Activated CD8-positive, alpha-beta memory T cell treated with anti-CD3 and anti-CD28 coated beads, Interleukin-2, amount 10 ng/mL, durations not matched to agents 7 days and 5 days (primary cell): ENCODE measurements at regions not wholly inside any gene's neighbourhood (a gene's known extent, or its start where the extent isn't known, plus 50 kb on each side); places are given as distances from the start of the nearest gene placed in this dataset.

Experiments
- ATAC-seq: fragments of 150-1000 bp; cut with Tn5 transposase; one replicate; pipeline ENCODE4 v1.10.0; 2021; ENCODE audit warnings: moderate library complexity
- CTCF ChIA-PET: fragments of 350-600 bp; sonication (Branson Sonifier 250); formaldehyde crosslinking; loops from one replicate; lab custom pipeline; 2021; ENCODE audit warnings: antibody characterized with exemption; lab: Charles Lee
- DNase-seq: peaks from one replicate; pipeline ENCODE4 v3.0.0-alpha.2; 2020
- H3K27ac Mint-ChIP-seq: one replicate; pipeline ENCODE4 v1.8.0; 2021; ENCODE audit warnings: mild to moderate bottlenecking, mixed read lengths
- H3K27me3 Mint-ChIP-seq: one replicate; pipeline ENCODE4 v1.8.0; 2021; ENCODE audit warnings: mixed read lengths
- H3K36me3 Mint-ChIP-seq: one replicate; pipeline ENCODE4 v1.8.0; 2021; ENCODE audit warnings: mild to moderate bottlenecking, mixed read lengths
- H3K4me1 Mint-ChIP-seq: one replicate; pipeline ENCODE4 v1.8.0; 2021; ENCODE audit warnings: mixed read lengths
- H3K4me3 Mint-ChIP-seq: one replicate; pipeline ENCODE4 v1.8.0; 2021; ENCODE audit warnings: mild to moderate bottlenecking, moderate library complexity, mixed read lengths
- H3K9me3 Mint-ChIP-seq: one replicate; pipeline ENCODE4 v1.8.0; 2022; ENCODE audit warnings: low read depth, mixed read lengths

- Mint-ChIP-seq H3K36me3 (no peaks in the 10 kb centered on the region), H3K4me3 (no peak overlapping the region), H3K9me3 (no peaks in the 10 kb centered on the region), H3K27me3 (peaks cover 3% of the 10 kb centered on the region), H3K4me1 (no peaks in the 10 kb centered on the region), H3K27ac (no peak overlapping the region)
- ATAC-seq (no peak), DNase-seq (no peak)
- CTCF ChIA-PET = no interaction called here
Observed at GRCh38 chr1:199194862-199195261, 556.0 kb downstream of the PTPRC start.

GRCh38 chr1:199197695-199198094 lies 558.9 kb downstream of the PTPRC start:
- no peaks in the 10 kb centered on the region for H3K27me3 Mint-ChIP-seq
- H3K36me3 Mint-ChIP-seq = no peaks in the 10 kb centered on the region
- no peak for ATAC-seq
- H3K4me1 Mint-ChIP-seq = peaks cover 2% of the 10 kb centered on the region
- H3K27ac Mint-ChIP-seq = no peak overlapping the region
- CTCF ChIA-PET = no interaction called here
- no peak overlapping the region for H3K4me3 Mint-ChIP-seq
- DNase-seq = no peak
- H3K9me3 Mint-ChIP-seq = no peaks in the 10 kb centered on the region

GRCh38 chr1:199202331-199202730 lies 563.5 kb downstream of the PTPRC start:
- Mint-ChIP-seq H3K27me3 (no peaks in the 10 kb centered on the region), H3K36me3 (no peaks in the 10 kb centered on the region), H3K4me3 (no peak overlapping the region), H3K27ac (no peak overlapping the region), H3K9me3 (no peaks in the 10 kb centered on the region), H3K4me1 (peaks cover 2% of the 10 kb centered on the region)
- CTCF ChIA-PET = no interaction called here
- ATAC-seq (no peak), DNase-seq (no peak)

GRCh38 chr1:199204231-199204630 lies 565.4 kb downstream of the PTPRC start:
- H3K27ac Mint-ChIP-seq = no peak overlapping the region
- H3K36me3 Mint-ChIP-seq = no peaks in the 10 kb centered on the region
- no peaks in the 10 kb centered on the region for H3K9me3 Mint-ChIP-seq
- DNase-seq (no peak), ATAC-seq (no peak)
- H3K4me1 Mint-ChIP-seq = peaks cover 2% of the 10 kb centered on the region
- H3K27me3 Mint-ChIP-seq = peaks cover 4% of the 10 kb centered on the region
- H3K4me3 Mint-ChIP-seq = no peak overlapping the region
- CTCF ChIA-PET = no interaction called here

GRCh38 chr1:199205740-199206441 lies 567.1 kb downstream of the PTPRC start:
- Mint-ChIP-seq H3K27me3 (peaks cover 4% of the 10 kb centered on the region), H3K4me1 (peaks cover 2% of the 10 kb centered on the region), H3K36me3 (no peaks in the 10 kb centered on the region), H3K27ac (no peak overlapping the region), H3K9me3 (no peaks in the 10 kb centered on the region), H3K4me3 (no peak overlapping the region)
- DNase-seq = no peak
- ATAC-seq = no peak
- CTCF ChIA-PET = no interaction called here

GRCh38 chr1:199208847-199209246 lies 570.0 kb downstream of the PTPRC start:
- H3K27me3 Mint-ChIP-seq = peaks cover 4% of the 10 kb centered on the region
- no peak overlapping the region for H3K27ac Mint-ChIP-seq
- DNase-seq (no peak), ATAC-seq (no peak)
- CTCF ChIA-PET = no interaction called here
- H3K4me3 Mint-ChIP-seq = no peak overlapping the region
- H3K4me1 Mint-ChIP-seq = no peaks in the 10 kb centered on the region
- H3K36me3 Mint-ChIP-seq = no peaks in the 10 kb centered on the region
- no peaks in the 10 kb centered on the region for H3K9me3 Mint-ChIP-seq

- ATAC-seq (no peak), DNase-seq (no peak)
- Mint-ChIP-seq H3K27ac (no peak overlapping the region), H3K4me3 (no peak overlapping the region), H3K27me3 (peaks cover 2% of the 10 kb centered on the region), H3K9me3 (peaks cover 7% of the 10 kb centered on the region), H3K36me3 (peaks cover under 1% of the 10 kb centered on the region), H3K4me1 (no peaks in the 10 kb centered on the region)
- CTCF ChIA-PET = interaction anchor here (1.0 kb wide), 1 partner anchor 55 kb away, joined by 3 read pairs; no protein-coding TSS in a partner anchor
Observed at GRCh38 chr1:199218065-199218464, 579.2 kb downstream of the PTPRC start.

- H3K4me1 Mint-ChIP-seq = no peaks in the 10 kb centered on the region
- peaks cover 2% of the 10 kb centered on the region for H3K36me3 Mint-ChIP-seq
- no peak for ATAC-seq
- no peak overlapping the region for H3K4me3 Mint-ChIP-seq
- H3K27ac Mint-ChIP-seq = no peak overlapping the region
- peaks cover 7% of the 10 kb centered on the region for H3K9me3 Mint-ChIP-seq
- DNase-seq = no peak
- CTCF ChIA-PET = no interaction called here
- peaks cover 2% of the 10 kb centered on the region for H3K27me3 Mint-ChIP-seq
Observed at GRCh38 chr1:199218533-199218932, 579.7 kb downstream of the PTPRC start.

GRCh38 chr1:199220031-199220430 lies 581.2 kb downstream of the PTPRC start:
- CTCF ChIA-PET = no interaction called here
- H3K9me3 Mint-ChIP-seq = peaks cover 9% of the 10 kb centered on the region
- peaks cover 4% of the 10 kb centered on the region for H3K36me3 Mint-ChIP-seq
- no peak overlapping the region for H3K27ac Mint-ChIP-seq
- peaks cover 4% of the 10 kb centered on the region for H3K4me1 Mint-ChIP-seq
- ATAC-seq = no peak
- no peak for DNase-seq
- no peak overlapping the region for H3K4me3 Mint-ChIP-seq
- H3K27me3 Mint-ChIP-seq = peaks cover under 1% of the 10 kb centered on the region

GRCh38 chr1:199221371-199222150 lies 582.7 kb downstream of the PTPRC start:
- DNase-seq = no peak
- Mint-ChIP-seq H3K4me1 (peaks cover 14% of the 10 kb centered on the region), H3K27ac (no peak overlapping the region), H3K9me3 (peaks cover 2% of the 10 kb centered on the region), H3K27me3 (no peaks in the 10 kb centered on the region), H3K4me3 (no peak overlapping the region), H3K36me3 (peaks cover 6% of the 10 kb centered on the region)
- CTCF ChIA-PET = interaction anchor here (0.8 to 1.4 kb wide), 2 partner anchors 12 to 22 kb away, joined by 3 to 5 read pairs; no protein-coding TSS in a partner anchor
- no peak for ATAC-seq

- peaks cover 2% of the 10 kb centered on the region for H3K9me3 Mint-ChIP-seq
- no peak for DNase-seq
- CTCF ChIA-PET = no interaction called here
- no peaks in the 10 kb centered on the region for H3K27me3 Mint-ChIP-seq
- no peak overlapping the region for H3K4me3 Mint-ChIP-seq
- peaks cover 14% of the 10 kb centered on the region for H3K4me1 Mint-ChIP-seq
- ATAC-seq = no peak
- H3K27ac Mint-ChIP-seq = no peak overlapping the region
- H3K36me3 Mint-ChIP-seq = peaks cover 6% of the 10 kb centered on the region
Observed at GRCh38 chr1:199223936-199224335, 585.1 kb downstream of the PTPRC start.

GRCh38 chr1:199226163-199226562 lies 587.3 kb downstream of the PTPRC start:
- ATAC-seq (peak; percentile 88), DNase-seq (no peak)
- Mint-ChIP-seq H3K9me3 (peaks cover 2% of the 10 kb centered on the region), H3K27me3 (no peaks in the 10 kb centered on the region), H3K36me3 (peaks cover 6% of the 10 kb centered on the region), H3K4me3 (peak overlapping the region; percentile 37), H3K4me1 (peaks cover 14% of the 10 kb centered on the region), H3K27ac (peak overlapping the region; percentile 38)
- CTCF ChIA-PET = interaction anchor here (1.0 to 1.7 kb wide), 3 partner anchors 9 to 113 kb away, joined by 3 to 6 read pairs (median 4); no protein-coding TSS in a partner anchor

- ATAC-seq = no peak
Observed at GRCh38 chr1:199242147-199242546, 603.3 kb downstream of the PTPRC start.

More at GRCh38 chr1:199242147-199242546, 603.3 kb downstream of the PTPRC start:
- no peak for DNase-seq
- Mint-ChIP-seq H3K27ac (no peak overlapping the region), H3K27me3 (peaks cover 9% of the 10 kb centered on the region), H3K4me1 (peaks cover 16% of the 10 kb centered on the region), H3K4me3 (no peak overlapping the region), H3K9me3 (no peaks in the 10 kb centered on the region), H3K36me3 (peaks cover 1% of the 10 kb centered on the region)
- CTCF ChIA-PET = interaction anchor here (1.6 to 2.5 kb wide), 7 partner anchors 13 to 469 kb away, joined by 3 to 16 read pairs (median 5); no protein-coding TSS in a partner anchor
